ENCODE measurements at regions not wholly inside any gene's neighbourhood (a gene's known extent, or its start where the extent isn't known, plus 50 kb on each side); places are given as distances from the start of the nearest gene placed in this dataset.
A peak's percentile ranks its signal among the peaks of the same experiment; 100 is the strongest.

- H2AFZ ChIP-seq (ENCODE audit: low read depth, low read length) = no peak overlapping the region
- no peaks in the 10 kb centered on the region for H4K20me1 ChIP-seq (replicated peaks; ENCODE audit: control insufficient read depth, insufficient read depth, low read length)
- no peaks in the 10 kb centered on the region for H3K4me1 ChIP-seq (replicated peaks in 1 of 2; ENCODE audit: control insufficient read depth in 2 of 2, insufficient read depth in 2 of 2, low read length in 2 of 2)
- H3K27me3 ChIP-seq (ENCODE audit: control insufficient read depth in 2 of 2, insufficient read depth in 2 of 2, low read length in 2 of 2) = no peaks in the 10 kb centered on the region
- no peak overlapping the region for H3K9ac ChIP-seq (ENCODE audit: insufficient read depth in 1 of 2, low read depth in 2 of 2, low read length in 2 of 2)
- WGBS (ENCODE audit: insufficient coverage, low coverage, missing lambda C conversion rate) = 0% methylated on average over 1 of the region's 1 CpG
- H3K79me2 ChIP-seq (ENCODE audit: control insufficient read depth, insufficient read depth, low read length) = no peaks in the 10 kb centered on the region
- no TSS peak for BruUV-seq (replicated peaks)
- DNase-seq (ENCODE audit: extremely low read depth in 1 of 4, low spot score in 3 of 4) = no peak
- H3K27ac ChIP-seq (ENCODE audit: extremely low read depth, low read depth, low read length) = no peak overlapping the region
- H3K4me2 ChIP-seq (ENCODE audit: insufficient read depth, low read length) = no peak overlapping the region
- in situ Hi-C loops (cut with MboI) (no loop called here), intact Hi-C loops (cut with micrococcal nuclease) (no loop called here)
- no peak for FAIRE-seq
- ChIA-PET POLR2A (no interaction called here), CTCF (ENCODE audit: low intra/inter-chr PET ratio) (no interaction called here)
- no peak for ATAC-seq
- TF ChIP-seq KLF13 (tag; IDR thresholded peaks at IDR 0.05; ENCODE audit: borderline replicate concordance, low read depth) = no peak
- no peak for TF ChIP-seq SMARCB1 (IDR thresholded peaks at IDR 0.05; ENCODE audit: insufficient read length, low read depth)
- TF ChIP-seq ZNF174 (CRISPR knock-in tag; IDR thresholded peaks at IDR 0.05) = no peak
- TF ChIP-seq ARID2 (IDR thresholded peaks at IDR 0.05) = no peak
- TF ChIP-seq MAFF (IDR thresholded peaks at IDR 0.05; ENCODE audit: low read length) = peak; percentile 12; the same call in 1 of the 2 replicates
- TF ChIP-seq NEUROD1 (IDR thresholded peaks at IDR 0.05; ENCODE audit: borderline replicate concordance, low read depth, low read length, partially characterized antibody) = no peak
- TF ChIP-seq, protein P1, sequence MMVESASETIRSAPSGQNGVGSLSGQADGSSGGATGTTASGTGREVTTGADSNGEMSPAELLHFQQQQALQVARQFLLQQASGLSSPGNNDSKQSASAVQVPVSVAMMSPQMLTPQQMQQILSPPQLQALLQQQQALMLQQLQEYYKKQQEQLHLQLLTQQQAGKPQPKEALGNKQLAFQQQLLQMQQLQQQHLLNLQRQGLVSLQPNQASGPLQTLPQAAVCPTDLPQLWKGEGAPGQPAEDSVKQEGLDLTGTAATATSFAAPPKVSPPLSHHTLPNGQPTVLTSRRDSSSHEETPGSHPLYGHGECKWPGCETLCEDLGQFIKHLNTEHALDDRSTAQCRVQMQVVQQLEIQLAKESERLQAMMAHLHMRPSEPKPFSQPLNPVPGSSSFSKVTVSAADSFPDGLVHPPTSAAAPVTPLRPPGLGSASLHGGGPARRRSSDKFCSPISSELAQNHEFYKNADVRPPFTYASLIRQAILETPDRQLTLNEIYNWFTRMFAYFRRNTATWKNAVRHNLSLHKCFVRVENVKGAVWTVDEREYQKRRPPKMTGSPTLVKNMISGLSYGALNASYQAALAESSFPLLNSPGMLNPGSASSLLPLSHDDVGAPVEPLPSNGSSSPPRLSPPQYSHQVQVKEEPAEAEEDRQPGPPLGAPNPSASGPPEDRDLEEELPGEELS (CRISPR knock-in tag; IDR thresholded peaks at IDR 0.05; ENCODE audit: borderline replicate concordance) = no peak
- TF ChIP-seq ZNF316 (IDR thresholded peaks at IDR 0.05) = peak; percentile 34; the same call in 1 of the 2 replicates
- no peak for TF ChIP-seq ZNF77 (CRISPR knock-in tag; IDR thresholded peaks at IDR 0.05)
- no peak for TF ChIP-seq STAT5B (CRISPR knock-in tag; IDR thresholded peaks at IDR 0.05)
- TF ChIP-seq BRD4 (IDR thresholded peaks at IDR 0.05) = no peak
- no peak for TF ChIP-seq HLTF (IDR thresholded peaks at IDR 0.05)
- H3K4me3 ChIP-seq = no peak overlapping the region
- no peaks in the 10 kb centered on the region for H3K9me1 ChIP-seq (ENCODE audit: control insufficient read depth, insufficient read depth, low read length)
- H3K9me3 ChIP-seq (replicated peaks; ENCODE audit: control insufficient read depth, insufficient read depth, low read depth, low read length) = no peaks in the 10 kb centered on the region
- H3K36me3 ChIP-seq (ENCODE audit: control insufficient read depth, insufficient read depth, low read length) = no peaks in the 10 kb centered on the region
Measured at GRCh38 chr9:19989213-19989612, 200.4 kb upstream of the SLC24A2 start.
